Prostate gland (tissue), 2 donors: ENCODE measurements at regions not wholly inside any gene's neighbourhood (a gene's known extent, or its start where the extent isn't known, plus 50 kb on each side); places are given as distances from the start of the nearest gene placed in this dataset.

Source experiments
- CTCF ChIP-seq, 4 experiments: fragments of 200-600 bp in 2 of 4; fragments of 450-650 bp in 2 of 4; sonication (generic) in 2 of 4; IDR thresholded peaks; 1 replicate in 3 of 4; 2 replicates in 1 of 4; pipeline ENCODE4 v1.5.1; 2016 to 2019; ENCODE audit warnings: antibody characterized with exemption in 4 of 4, mild to moderate bottlenecking in 2 of 4, moderate library complexity in 2 of 4
- POLR2A ChIP-seq: fragments of 450-650 bp; IDR thresholded peaks from one replicate; pipeline ENCODE4 v1.6.1; 2016; ENCODE audit warnings: antibody characterized with exemption, mild to moderate bottlenecking
- POLR2AphosphoS5 ChIP-seq: sonication (generic); formaldehyde crosslinking; IDR thresholded peaks from one replicate; pipeline ENCODE4 v1.6.1; 2017; ENCODE audit warnings: antibody characterized with exemption

GRCh38 chr5:175343308-175343707 lies 100.7 kb downstream of the DRD1 start:
- TF ChIP-seq CTCF (IDR thresholded peaks at IDR 0.05), result no peak
- TF ChIP-seq POLR2AphosphoS5, result no peak
- no peak for TF ChIP-seq POLR2A
